ENCODE measurements at regions not wholly inside any gene's neighbourhood (a gene's known extent, or its start where the extent isn't known, plus 50 kb on each side); places are given as distances from the start of the nearest gene placed in this dataset.
"Not testable (repeated sequence)": the region's sequence is repeated elsewhere in the genome, so short reads cannot be mapped to it uniquely, and the experiment has no call there.

GRCh38 chr11:42329929-42330565 is 870.6 kb upstream of the LRRC4C start:
- DNase-seq = no peak

DNA sequence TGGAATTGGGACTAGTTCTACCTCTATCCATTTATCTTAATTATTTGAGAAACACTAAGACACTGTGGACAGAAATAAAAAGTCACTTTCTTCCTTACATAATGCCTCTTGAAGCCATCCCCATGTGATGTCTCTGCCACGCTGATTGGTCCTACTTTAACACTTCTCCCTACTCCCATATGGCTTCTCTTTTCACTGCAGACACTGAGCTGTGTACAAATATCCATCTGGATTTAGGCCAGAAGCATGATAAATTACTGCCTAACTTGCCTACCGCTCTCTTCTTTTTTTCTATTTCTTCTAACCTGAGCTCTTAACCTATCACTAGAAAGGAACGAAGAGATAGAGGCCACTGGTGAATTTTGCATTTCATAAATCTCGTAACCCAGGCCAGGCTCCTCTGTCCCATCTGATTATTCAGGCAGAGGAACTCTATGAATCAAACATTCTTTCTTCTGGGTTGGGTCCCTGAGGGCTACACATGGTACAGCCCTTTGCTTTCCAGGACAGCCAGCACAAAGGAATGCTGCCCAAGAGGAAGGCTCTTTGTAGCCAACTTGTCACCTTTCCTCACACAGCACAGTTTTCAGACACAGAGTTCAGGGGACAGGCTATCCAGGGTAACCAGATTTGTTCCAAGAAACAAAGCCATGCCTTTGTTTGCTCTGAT is 878.5 kb upstream of the LRRC4C start:
- DNase-seq = no peak

GRCh38 chr11:42344204-42344792 is 884.8 kb upstream of the LRRC4C start:
- no peak for DNase-seq

DNA sequence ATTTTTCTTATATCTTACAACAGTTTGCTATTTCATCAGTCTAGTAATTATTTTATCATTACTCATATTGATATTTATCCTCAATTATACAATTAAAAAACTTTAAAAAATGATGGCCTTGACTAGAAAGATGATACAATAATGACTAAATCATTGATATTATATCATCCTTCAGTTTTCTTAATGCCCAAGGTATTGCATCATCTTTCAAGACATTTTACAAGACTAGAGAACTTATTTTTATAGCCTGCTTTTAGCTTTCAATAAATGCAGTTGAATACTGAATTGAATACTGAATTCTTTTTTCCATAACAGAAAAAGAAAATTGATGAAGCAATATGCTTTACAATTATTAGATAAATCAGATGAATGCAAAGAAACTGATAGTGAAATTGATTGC is 886.5 kb upstream of the LRRC4C start:
- no peak for DNase-seq

- no peak for DNase-seq
Observed at GRCh38 chr11:42363701-42364100, 904.2 kb upstream of the LRRC4C start.

GRCh38 chr11:42390116-42390515 is 921.7 kb upstream of the API5 start:
- no peak for DNase-seq

GRCh38 chr11:42397483-42397882 is 914.3 kb upstream of the API5 start:
- no peak for DNase-seq

DNA sequence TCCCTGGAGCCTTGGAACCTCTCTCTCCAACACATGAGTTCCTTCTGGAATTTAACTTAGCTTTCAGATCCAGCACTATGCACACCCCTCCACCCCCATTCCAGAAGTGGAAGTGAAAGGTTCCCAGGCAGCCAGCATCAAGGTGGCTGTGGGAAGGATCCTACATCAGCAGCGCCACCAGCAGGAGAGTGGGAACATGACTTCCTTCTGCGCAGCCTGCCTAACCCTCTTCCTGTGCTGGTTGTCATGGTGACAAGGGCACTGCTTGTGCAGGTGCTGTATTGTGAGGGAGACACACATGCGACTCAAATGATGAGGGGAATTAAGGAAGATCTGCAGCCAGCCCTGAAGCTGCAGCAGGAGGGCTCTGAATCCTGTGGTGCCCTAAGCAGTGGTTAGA is 904.5 kb upstream of the API5 start:
- peak; percentile 4 for DNase-seq

GRCh38 chr11:42410251-42410955 is 901.4 kb upstream of the API5 start:
- DNase-seq = no peak

GRCh38 chr11:42412590-42412989 is 899.2 kb upstream of the API5 start:
- no peak for DNase-seq

GRCh38 chr11:42417691-42418090 is 894.1 kb upstream of the API5 start:
- no peak for DNase-seq

DNA sequence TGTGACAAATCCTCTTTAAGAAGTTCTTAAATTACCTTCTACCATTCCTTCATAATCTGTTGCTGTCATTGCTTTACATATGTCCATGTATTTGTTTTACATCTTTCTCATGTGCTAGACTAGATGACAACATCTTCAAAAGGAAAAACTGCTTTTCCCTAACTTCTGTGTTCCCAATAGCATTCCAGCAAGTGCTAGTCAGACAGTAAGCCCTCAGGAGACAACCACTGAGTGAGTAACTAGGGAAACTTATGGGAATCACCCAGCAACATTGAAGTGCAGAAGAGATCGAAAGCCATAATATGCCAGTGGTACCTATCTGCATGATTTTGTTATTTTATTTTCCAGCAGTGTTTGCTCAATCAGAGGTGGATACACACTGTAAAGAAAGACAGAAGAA is 889.7 kb upstream of the API5 start:
- no peak for DNase-seq

DNA sequence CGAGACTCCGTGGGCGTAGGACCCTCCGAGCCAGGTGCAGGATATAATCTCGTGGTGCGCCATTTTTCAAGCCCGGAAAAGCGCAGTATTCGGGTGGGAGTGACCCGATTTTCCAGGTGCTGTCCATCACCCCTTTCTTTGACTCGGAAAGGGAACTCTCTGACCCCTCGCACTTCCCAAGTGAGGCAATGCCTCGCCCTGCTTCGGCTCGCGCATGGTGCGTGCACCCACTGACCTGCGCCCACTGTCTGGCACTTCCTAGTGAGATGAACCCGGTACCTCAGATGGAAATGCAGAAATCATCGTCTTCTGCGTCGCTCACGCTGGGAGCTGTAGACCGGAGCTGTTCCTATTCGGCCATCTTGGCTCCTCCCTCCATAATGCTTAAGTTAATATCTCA is 876.9 kb upstream of the API5 start:
- DNase-seq = not testable (repeated sequence)

DNA sequence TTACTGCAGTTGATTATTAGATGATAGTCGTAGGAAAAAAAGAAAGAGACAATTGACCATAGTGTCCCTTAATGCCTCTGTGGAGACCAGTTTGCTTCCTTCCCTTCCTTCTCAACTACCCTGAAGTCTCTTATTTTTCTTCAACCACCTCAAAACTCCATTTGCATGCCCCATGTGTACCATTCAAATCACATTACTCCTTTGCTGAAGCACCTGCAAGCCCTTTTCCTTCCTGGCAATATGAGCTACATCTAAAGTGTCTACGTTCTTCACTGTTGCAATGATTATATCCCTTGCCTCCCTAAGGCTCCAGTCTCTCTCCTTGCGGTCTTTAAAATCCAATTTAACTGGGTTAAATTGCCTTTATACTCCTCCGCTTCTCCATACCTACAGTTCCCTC is 867.4 kb upstream of the API5 start:
- DNase-seq = no peak

GRCh38 chr11:42462558-42463310 is 849.1 kb upstream of the API5 start:
- no peak for DNase-seq

DNA sequence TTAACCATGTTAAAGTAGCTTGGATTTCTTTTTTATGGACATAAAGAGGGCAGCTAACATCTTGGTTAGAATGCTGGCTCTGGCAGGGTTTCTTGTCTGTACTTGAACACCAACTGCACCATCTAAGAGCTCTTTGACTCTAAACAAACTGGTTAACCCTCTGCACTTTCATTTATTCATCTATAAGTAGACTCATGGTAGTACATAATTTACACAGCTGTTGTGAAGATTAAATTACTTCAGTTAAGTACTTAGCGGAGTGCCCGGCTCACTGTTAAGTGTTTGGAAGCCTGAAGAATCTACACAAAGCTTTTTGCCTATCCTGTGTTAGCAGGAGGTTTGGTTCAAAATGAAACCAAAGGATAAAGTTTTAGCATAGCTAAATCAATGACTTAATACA is 846.2 kb upstream of the API5 start:
- DNase-seq = no peak

DNA sequence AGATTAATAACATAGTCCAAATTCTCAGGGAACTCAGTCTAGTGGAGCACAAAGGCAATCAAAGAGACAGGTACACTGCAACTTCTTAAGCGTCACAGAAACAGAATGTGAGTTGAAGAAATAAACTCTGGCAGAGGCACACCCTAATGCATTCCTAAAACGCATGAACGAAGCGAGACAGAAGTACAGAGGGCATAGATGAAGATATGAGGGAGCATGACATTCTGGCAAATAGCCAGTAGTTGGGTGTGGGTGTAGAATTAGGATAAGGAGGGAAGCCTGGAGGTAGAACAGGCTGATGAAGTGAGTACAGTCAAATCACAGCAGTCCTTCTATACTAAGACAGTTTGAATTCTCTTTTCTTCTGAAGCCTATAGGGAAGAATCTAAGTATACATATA is 838.7 kb upstream of the API5 start:
- no peak for DNase-seq

GRCh38 chr11:42482822-42483221 is 829.0 kb upstream of the API5 start:
- no peak for DNase-seq

- no peak for DNase-seq
Observed at GRCh38 chr11:42490506-42490905, 821.3 kb upstream of the API5 start.

- no peak for DNase-seq
Observed at GRCh38 chr11:42494459-42494858, 817.3 kb upstream of the API5 start.

DNA sequence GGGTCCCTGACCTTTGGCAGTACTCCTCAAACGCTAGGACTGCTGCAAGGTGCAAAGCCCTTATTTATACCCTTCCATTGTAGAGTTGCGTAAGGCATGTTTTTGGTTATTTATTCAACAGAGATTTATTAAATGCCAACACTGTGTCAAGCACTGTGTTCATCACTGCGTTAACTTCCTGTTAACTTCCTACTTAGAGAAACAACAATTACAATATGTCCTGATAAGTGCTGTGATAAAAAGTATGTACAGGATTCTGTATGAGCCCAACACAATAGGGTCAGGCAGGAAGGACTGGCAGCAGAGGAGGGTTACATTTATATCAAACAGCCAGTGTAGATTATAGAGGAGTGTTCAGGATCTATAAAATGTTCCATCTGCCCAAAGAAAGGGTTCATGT is 812.8 kb upstream of the API5 start:
- DNase-seq = no peak

- DNase-seq = no peak
Observed at GRCh38 chr11:42502151-42502550, 809.6 kb upstream of the API5 start.

DNA sequence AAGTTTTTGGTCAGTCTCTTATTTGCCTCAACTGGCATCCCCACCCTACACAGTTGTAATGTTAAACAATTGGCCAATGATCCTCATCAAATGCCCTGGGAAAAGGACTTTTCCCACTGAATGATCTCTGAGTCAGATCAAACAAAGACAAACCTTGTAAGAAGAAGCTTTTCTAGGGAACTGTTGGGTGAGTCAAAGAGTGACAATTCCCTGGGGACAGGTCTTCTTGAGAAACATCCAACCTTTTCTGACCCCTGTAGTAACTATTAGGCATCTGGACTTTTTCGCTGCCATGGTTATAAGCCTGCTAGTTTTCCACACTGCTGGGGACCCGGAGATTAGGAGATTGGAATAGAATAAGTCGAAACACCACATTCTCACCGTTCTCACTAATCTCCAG is 789.8 kb upstream of the API5 start:
- DNase-seq = no peak
